Endothelial cell of umbilical vein (primary cell): ENCODE measurements at regions not wholly inside any gene's neighbourhood (a gene's known extent, or its start where the extent isn't known, plus 50 kb on each side); places are given as distances from the start of the nearest gene placed in this dataset.

Experiments
- BruUV-seq: library from RNA; stranded (reverse); fragments of 400-500 nt; replicated peaks from 2 replicates; lab custom pipeline; 2021; lab: Mats Ljungman, UMichigan
- CTCF ChIA-PET: fragments of 300-600, 350-600 bp; sonication (Branson Sonifier 250); formaldehyde crosslinking; loops from one replicate; lab custom pipeline; 2021; ENCODE audit warnings: antibody characterized with exemption, inconsistent platforms; lab: Charles Lee
- POLR2A ChIA-PET: fragments of 300-600, 350-600 bp; sonication (Branson Sonifier 250); formaldehyde crosslinking; loops from one replicate; lab custom pipeline; 2021; ENCODE audit warnings: antibody characterized with exemption, inconsistent platforms; lab: Charles Lee
- DNase-seq: peaks from one replicate; pipeline ENCODE4 v3.0.0-alpha.2; 2011; ENCODE audit warnings: low read depth, low spot score
- FAIRE-seq: peaks from 2 replicates; lab custom pipeline; 2011; peaks lifted over from hg19 to GRCh38; lab: Jason Lieb, UNC
- H2AFZ ChIP-seq: 2 replicates; pipeline ENCODE4 v1.6.0; 2012; ENCODE audit warnings: low read depth, low read length, control low read depth, inconsistent platforms
- H3K27ac ChIP-seq: 2 replicates; pipeline ENCODE4 v1.5.1; 2011; ENCODE audit warnings: low read depth, mild to moderate bottlenecking, control low read depth, low read length, moderate library complexity; ENCODE audit not compliant: insufficient read depth
- H3K27me3 ChIP-seq, 2 experiments: 2 replicates each; pipeline versions ENCODE4 v1.6.0 to v1.6.1; 2011; ENCODE audit warnings: low read length in 2 of 2, mixed read lengths in 1 of 2; ENCODE audit not compliant: control insufficient read depth in 2 of 2, insufficient read depth in 2 of 2
- H3K36me3 ChIP-seq, 2 experiments: 2 replicates in 1 of 2; 3 replicates in 1 of 2; pipeline ENCODE4 v1.5.1; 2011; ENCODE audit warnings: low read length in 2 of 2, mild to moderate bottlenecking in 1 of 2, moderate library complexity in 1 of 2; ENCODE audit not compliant: control insufficient read depth in 2 of 2, insufficient read depth in 2 of 2; ENCODE audit errors: extremely low read depth in 1 of 2
- H3K4me1 ChIP-seq: 3 replicates; pipeline ENCODE4 v1.5.1; 2011; ENCODE audit warnings: mild to moderate bottlenecking, low read length; ENCODE audit not compliant: control insufficient read depth, insufficient read depth; ENCODE audit errors: extremely low read depth
- H3K4me2 ChIP-seq: 2 replicates; pipeline ENCODE4 v1.6.1; 2011; ENCODE audit warnings: low read length, control low read depth, mixed read lengths; ENCODE audit not compliant: insufficient read depth
- H3K4me3 ChIP-seq, 3 experiments: fragments of 200-600 bp in 1 of 3; sonication (generic), shearing (Covaris generic) in 1 of 3; replicated peaks in 1 of 3; 2 replicates each; pipeline ENCODE4 v1.5.1; 2011 to 2016; ENCODE audit warnings: control low read depth in 3 of 3, low read length in 3 of 3, mild to moderate bottlenecking in 2 of 3, inconsistent platforms in 1 of 3, low read depth in 1 of 3, moderate library complexity in 1 of 3; ENCODE audit not compliant: insufficient read depth in 1 of 3
- H3K79me2 ChIP-seq: 2 replicates; pipeline ENCODE4 v1.6.0; 2012; ENCODE audit warnings: low read length, inconsistent platforms; ENCODE audit not compliant: control insufficient read depth, insufficient read depth
- H3K9ac ChIP-seq: replicated peaks from 2 replicates; pipeline ENCODE3; 2011; ENCODE audit warnings: low read length, control low read depth; ENCODE audit not compliant: insufficient read depth; ENCODE audit errors: extremely low read depth
- H3K9me1 ChIP-seq: replicated peaks from 3 replicates; pipeline ENCODE4 v1.6.0; 2011; ENCODE audit warnings: mild to moderate bottlenecking, low read length; ENCODE audit not compliant: control insufficient read depth, insufficient read depth; ENCODE audit errors: extremely low read depth
- H3K9me3 ChIP-seq: replicated peaks from 2 replicates; pipeline ENCODE4 v1.5.1; 2012; ENCODE audit warnings: low read length, inconsistent platforms; ENCODE audit not compliant: control insufficient read depth, insufficient read depth
- H4K20me1 ChIP-seq: replicated peaks from 2 replicates; pipeline ENCODE3; 2011; ENCODE audit warnings: mild to moderate bottlenecking, low read length; ENCODE audit not compliant: control insufficient read depth, insufficient read depth; ENCODE audit errors: extremely low read depth
- CTCF ChIP-seq, 2 donors: IDR thresholded peaks; 1 replicate in 1 of 2; 2 replicates in 1 of 2; pipeline ENCODE4 v1.5.1; 2011; ENCODE audit warnings: low read length in 2 of 2, mild to moderate bottlenecking in 2 of 2, moderate library complexity in 2 of 2, control low read depth in 1 of 2, inconsistent platforms in 1 of 2, low read depth in 1 of 2; ENCODE audit not compliant: insufficient read depth in 1 of 2; ENCODE audit errors: extremely low read depth in 1 of 2
- EZH2 ChIP-seq: IDR thresholded peaks from 2 replicates; pipeline ENCODE4 v1.6.1; 2012; ENCODE audit warnings: borderline replicate concordance, low read depth, mild to moderate bottlenecking, moderate library complexity, low read length, inconsistent platforms; ENCODE audit not compliant: severe bottlenecking
- FOS ChIP-seq: IDR thresholded peaks from 2 replicates; pipeline ENCODE4 v1.6.1; 2011; ENCODE audit warnings: mild to moderate bottlenecking, low read length, moderate library complexity, borderline replicate concordance; ENCODE audit not compliant: insufficient read depth
- GATA2 ChIP-seq: IDR thresholded peaks from 2 replicates; pipeline ENCODE4 v1.7.0; 2011; ENCODE audit warnings: low read depth, mild to moderate bottlenecking, moderate library complexity, mixed read lengths, low read length; ENCODE audit not compliant: insufficient read length, insufficient read depth
- JUN ChIP-seq: IDR thresholded peaks from 2 replicates; pipeline ENCODE4 v1.6.1; 2011; ENCODE audit warnings: borderline replicate concordance, low read depth; ENCODE audit not compliant: insufficient read length, insufficient read depth
- MAX ChIP-seq: IDR thresholded peaks from 2 replicates; pipeline ENCODE4 v1.6.1; 2011; ENCODE audit not compliant: insufficient read depth, insufficient read length
- MYC ChIP-seq: IDR thresholded peaks from one replicate; pipeline ENCODE4 v1.6.1; 2011; ENCODE audit warnings: mild to moderate bottlenecking, low read depth, low read length
- POLR2A ChIP-seq: IDR thresholded peaks from 2 replicates; pipeline ENCODE4 v1.6.1; 2012; ENCODE audit warnings: low read depth, mild to moderate bottlenecking, control low read depth, low read length
- POLR2AphosphoS5 ChIP-seq: IDR thresholded peaks from 2 replicates; pipeline ENCODE4 v1.6.1; 2012; ENCODE audit warnings: low read depth, mild to moderate bottlenecking, control low read depth, low read length, moderate library complexity; ENCODE audit not compliant: insufficient read depth
- dilution Hi-C: fragments of 300-500 bp; cut with MboI; formaldehyde crosslinking; loops from one replicate; pipeline ENCODE4 v1.15.0; 2019; ENCODE audit warnings: low sequenced_read_pairs; ENCODE audit not compliant: extremely low pct_ligation_motif_present
- intact Hi-C: fragments of 100-400 bp; cut with micrococcal nuclease; formaldehyde crosslinking; loops from one replicate; pipeline ENCODE4 v1.10.0; 2022

GRCh38 chr21:37987668-37988067 is 71.4 kb upstream of the KCNJ6 start:
- H3K27ac ChIP-seq, result no peak overlapping the region
- H3K9me1 ChIP-seq, result no peaks in the 10 kb centered on the region
- DNase-seq (no peak), FAIRE-seq (no peak)
- H3K4me1 ChIP-seq, result no peaks in the 10 kb centered on the region
- intact Hi-C loops, result no loop called here
- CTCF ChIA-PET, result no interaction called here
- H3K4me3 ChIP-seq, result no peak overlapping the region
- no peak overlapping the region for H3K4me2 ChIP-seq
- POLR2A ChIA-PET, result no interaction called here
- BruUV-seq, result no TSS peak
- no peak overlapping the region for H2AFZ ChIP-seq
- no peak overlapping the region for H3K9ac ChIP-seq
- dilution Hi-C loops, result no loop called here
- no peaks in the 10 kb centered on the region for H3K79me2 ChIP-seq
- H3K36me3 ChIP-seq, result no peaks in the 10 kb centered on the region
- H4K20me1 ChIP-seq, result no peaks in the 10 kb centered on the region
- TF ChIP-seq FOS (no peak), CTCF (IDR thresholded peaks at IDR 0.05; ENCODE audit: extremely low read depth in 1 of 2, insufficient read depth in 1 of 2, low read depth in 1 of 2, low read length in 2 of 2) (no peak), JUN (no peak), MYC (no peak), POLR2A (no peak), POLR2AphosphoS5 (no peak), MAX (no peak), EZH2 (no peak), GATA2 (no peak)
- no peaks in the 10 kb centered on the region for H3K9me3 ChIP-seq
- H3K27me3 ChIP-seq, result no peaks in the 10 kb centered on the region
